Ishikawa (cell line): ENCODE measurements at regions not wholly inside any gene's neighbourhood (a gene's known extent, or its start where the extent isn't known, plus 50 kb on each side); places are given as distances from the start of the nearest gene placed in this dataset.

Experiments used
- CEBPB ChIP-seq: IDR thresholded peaks from 2 replicates; pipeline ENCODE4 v1.6.1; 2012
- CREB1 ChIP-seq: IDR thresholded peaks from 2 replicates; pipeline ENCODE4 v1.6.1; 2012; ENCODE audit warnings: low read depth
- EGR1 ChIP-seq: IDR thresholded peaks from 2 replicates; pipeline ENCODE4 v1.6.1; 2012
- EP300 ChIP-seq: IDR thresholded peaks from 2 replicates; pipeline ENCODE4 v1.6.1; 2012; ENCODE audit warnings: borderline replicate concordance
- FOXM1 ChIP-seq: IDR thresholded peaks from 2 replicates; pipeline ENCODE4 v1.6.1; 2012; ENCODE audit warnings: low read depth, borderline replicate concordance
- NFIC ChIP-seq: IDR thresholded peaks from 2 replicates; pipeline ENCODE4 v1.6.1; 2012
- RAD21 ChIP-seq: IDR thresholded peaks from 2 replicates; pipeline ENCODE4 v1.6.1; 2012; ENCODE audit warnings: low read depth
- TAF1 ChIP-seq: IDR thresholded peaks from 2 replicates; pipeline ENCODE4 v1.6.1; 2012; ENCODE audit warnings: low read depth, mild to moderate bottlenecking
- TCF12 ChIP-seq: IDR thresholded peaks from 2 replicates; pipeline ENCODE4 v1.6.1; 2012; ENCODE audit warnings: low read depth
- TEAD4 ChIP-seq: IDR thresholded peaks from 2 replicates; pipeline ENCODE4 v1.6.1; 2012
- YY1 ChIP-seq: IDR thresholded peaks from 2 replicates; pipeline ENCODE4 v1.6.1; 2012; ENCODE audit warnings: low read depth
- ZBTB7A ChIP-seq: IDR thresholded peaks from 2 replicates; pipeline ENCODE4 v1.6.1; 2012; ENCODE audit warnings: low read depth
- TF ChIP-seq, protein P1 (sequence below): IDR thresholded peaks from 2 replicates; pipeline ENCODE4 v1.6.1; 2012
- TF ChIP-seq, protein P2 (sequence below): IDR thresholded peaks from 2 replicates; pipeline ENCODE4 v1.6.1; 2012; ENCODE audit warnings: low read depth, mild to moderate bottlenecking
- TF ChIP-seq, protein P3 (sequence below): IDR thresholded peaks from 2 replicates; pipeline ENCODE4 v1.6.1; 2012

DNA sequence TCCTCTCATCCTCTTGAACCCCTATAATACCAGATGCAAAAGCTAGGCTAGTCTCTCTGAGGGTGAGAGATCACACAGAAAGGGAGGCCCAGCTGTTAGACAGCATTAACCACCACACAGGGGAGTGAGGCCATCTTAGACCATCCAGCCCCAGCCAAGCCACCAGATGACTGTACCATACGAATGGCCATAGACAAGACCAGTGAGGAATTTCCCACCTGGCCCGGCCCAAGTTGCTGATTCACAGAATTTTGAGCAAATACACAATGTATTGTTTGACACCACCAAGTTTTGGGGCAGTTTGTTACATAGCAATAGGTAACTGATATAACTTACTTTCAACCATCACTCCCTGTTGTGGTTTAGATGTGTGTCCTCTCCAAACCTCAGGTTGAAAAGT is 98.2 kb upstream of the CTNNA2 start:
- TF ChIP-seq FOXM1 (no peak), TCF12 (no peak), TAF1 (no peak), EP300 (no peak)
- TF ChIP-seq, protein P1, sequence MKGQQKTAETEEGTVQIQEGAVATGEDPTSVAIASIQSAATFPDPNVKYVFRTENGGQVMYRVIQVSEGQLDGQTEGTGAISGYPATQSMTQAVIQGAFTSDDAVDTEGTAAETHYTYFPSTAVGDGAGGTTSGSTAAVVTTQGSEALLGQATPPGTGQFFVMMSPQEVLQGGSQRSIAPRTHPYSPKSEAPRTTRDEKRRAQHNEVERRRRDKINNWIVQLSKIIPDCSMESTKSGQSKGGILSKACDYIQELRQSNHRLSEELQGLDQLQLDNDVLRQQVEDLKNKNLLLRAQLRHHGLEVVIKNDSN, result no peak

DNA sequence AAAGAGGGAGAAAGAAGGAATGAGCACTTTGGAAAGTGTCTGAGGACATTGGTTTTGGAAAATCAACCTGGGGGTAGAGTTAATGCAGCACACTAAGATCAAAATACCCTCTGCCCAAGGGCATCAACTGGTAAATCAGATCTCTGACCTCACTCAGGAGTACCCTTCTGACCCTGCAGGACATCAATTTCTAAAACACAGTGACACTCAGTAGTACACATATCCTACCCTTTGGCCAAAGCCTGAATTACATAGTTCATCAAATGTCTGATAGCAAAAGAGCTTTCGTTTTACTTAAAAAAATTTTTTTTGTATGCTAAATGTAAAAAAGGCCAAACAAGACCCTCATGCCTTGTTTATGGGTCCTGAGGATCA is 118.4 kb upstream of the CTNNA2 start:
- no peak for TF ChIP-seq EGR1
- no peak for TF ChIP-seq TAF1
- TF ChIP-seq, protein P2, sequence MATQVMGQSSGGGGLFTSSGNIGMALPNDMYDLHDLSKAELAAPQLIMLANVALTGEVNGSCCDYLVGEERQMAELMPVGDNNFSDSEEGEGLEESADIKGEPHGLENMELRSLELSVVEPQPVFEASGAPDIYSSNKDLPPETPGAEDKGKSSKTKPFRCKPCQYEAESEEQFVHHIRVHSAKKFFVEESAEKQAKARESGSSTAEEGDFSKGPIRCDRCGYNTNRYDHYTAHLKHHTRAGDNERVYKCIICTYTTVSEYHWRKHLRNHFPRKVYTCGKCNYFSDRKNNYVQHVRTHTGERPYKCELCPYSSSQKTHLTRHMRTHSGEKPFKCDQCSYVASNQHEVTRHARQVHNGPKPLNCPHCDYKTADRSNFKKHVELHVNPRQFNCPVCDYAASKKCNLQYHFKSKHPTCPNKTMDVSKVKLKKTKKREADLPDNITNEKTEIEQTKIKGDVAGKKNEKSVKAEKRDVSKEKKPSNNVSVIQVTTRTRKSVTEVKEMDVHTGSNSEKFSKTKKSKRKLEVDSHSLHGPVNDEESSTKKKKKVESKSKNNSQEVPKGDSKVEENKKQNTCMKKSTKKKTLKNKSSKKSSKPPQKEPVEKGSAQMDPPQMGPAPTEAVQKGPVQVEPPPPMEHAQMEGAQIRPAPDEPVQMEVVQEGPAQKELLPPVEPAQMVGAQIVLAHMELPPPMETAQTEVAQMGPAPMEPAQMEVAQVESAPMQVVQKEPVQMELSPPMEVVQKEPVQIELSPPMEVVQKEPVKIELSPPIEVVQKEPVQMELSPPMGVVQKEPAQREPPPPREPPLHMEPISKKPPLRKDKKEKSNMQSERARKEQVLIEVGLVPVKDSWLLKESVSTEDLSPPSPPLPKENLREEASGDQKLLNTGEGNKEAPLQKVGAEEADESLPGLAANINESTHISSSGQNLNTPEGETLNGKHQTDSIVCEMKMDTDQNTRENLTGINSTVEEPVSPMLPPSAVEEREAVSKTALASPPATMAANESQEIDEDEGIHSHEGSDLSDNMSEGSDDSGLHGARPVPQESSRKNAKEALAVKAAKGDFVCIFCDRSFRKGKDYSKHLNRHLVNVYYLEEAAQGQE, result no peak
- TF ChIP-seq TCF12, result no peak
- TF ChIP-seq TEAD4, result no peak
- no peak for TF ChIP-seq ZBTB7A
- TF ChIP-seq EP300, result no peak
- TF ChIP-seq RAD21, result no peak
- TF ChIP-seq NFIC, result no peak
- TF ChIP-seq, protein P3, sequence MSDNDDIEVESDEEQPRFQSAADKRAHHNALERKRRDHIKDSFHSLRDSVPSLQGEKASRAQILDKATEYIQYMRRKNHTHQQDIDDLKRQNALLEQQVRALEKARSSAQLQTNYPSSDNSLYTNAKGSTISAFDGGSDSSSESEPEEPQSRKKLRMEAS, result no peak
- TF ChIP-seq CREB1, result no peak
- TF ChIP-seq, protein P1, result no peak
- TF ChIP-seq YY1, result no peak
- no peak for TF ChIP-seq FOXM1
- no peak for TF ChIP-seq CEBPB

DNA sequence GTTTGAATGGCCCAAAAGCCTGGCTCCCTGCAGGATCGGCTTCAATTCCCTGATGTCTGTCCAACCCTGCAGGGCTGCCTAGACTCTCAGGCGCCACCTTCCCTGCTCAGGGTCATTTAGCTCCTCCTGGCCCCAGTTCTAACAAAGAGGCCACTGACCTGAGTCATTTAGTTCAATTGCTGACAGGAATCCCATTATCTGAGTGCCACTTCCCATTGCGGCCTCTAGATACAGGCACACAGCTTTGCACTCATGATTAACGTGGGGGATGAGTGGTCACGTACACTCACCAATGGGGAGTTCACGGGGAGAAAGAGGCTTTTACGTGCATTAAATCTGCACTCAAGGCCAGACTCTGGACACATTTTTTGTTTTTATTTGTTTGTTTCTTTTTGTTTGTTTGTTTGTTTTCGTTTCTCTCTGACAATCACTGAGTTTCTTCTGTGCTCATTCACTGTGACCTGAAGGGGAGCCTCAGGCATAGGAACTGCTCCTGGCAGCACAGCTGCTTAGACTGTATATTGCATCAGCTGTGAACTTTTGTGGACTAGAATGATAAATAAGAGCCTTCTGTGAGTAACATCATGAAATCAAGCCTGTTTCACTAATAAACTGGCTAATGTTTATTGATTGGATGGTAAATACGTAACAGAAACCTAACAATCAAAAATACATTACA is 118.9 kb upstream of the CTNNA2 start:
- TF ChIP-seq YY1 (no peak), FOXM1 (no peak), TAF1 (no peak), CEBPB (no peak), TCF12 (no peak), EP300 (no peak), RAD21 (no peak), TEAD4 (no peak), CREB1 (no peak), NFIC (no peak), ZBTB7A (no peak), EGR1 (no peak)
- TF ChIP-seq, protein P2, result no peak
- TF ChIP-seq, protein P3, result no peak
- TF ChIP-seq, protein P1, result no peak

DNA sequence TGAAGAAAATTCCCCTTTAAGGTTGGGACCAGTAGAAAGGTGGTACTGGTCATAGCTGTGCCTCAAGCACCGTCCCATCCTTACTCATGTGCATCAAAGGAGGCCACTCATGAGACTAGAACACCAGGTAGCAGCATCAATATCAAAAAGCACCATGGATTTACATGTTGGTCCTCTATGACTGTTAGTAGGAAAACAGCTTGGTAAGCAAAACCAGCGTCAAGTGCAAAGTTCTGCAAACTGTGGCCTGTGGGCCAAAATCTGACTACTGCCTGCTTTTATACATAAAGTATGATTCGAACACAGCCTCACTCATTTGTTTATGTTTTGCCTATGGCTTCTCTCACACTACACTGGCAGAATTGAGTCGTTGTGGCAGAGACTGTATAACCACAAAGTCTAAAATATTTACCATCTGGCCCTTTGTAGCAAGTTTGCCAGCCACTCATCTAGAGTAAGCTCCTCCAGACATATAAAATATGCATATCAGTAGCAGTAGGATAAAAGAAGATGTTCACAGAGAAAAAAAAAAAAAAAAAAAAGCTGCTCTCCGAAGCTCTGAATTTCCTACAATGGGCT is 119.7 kb upstream of the CTNNA2 start:
- TF ChIP-seq, protein P3, result no peak
- TF ChIP-seq FOXM1, result no peak

DNA sequence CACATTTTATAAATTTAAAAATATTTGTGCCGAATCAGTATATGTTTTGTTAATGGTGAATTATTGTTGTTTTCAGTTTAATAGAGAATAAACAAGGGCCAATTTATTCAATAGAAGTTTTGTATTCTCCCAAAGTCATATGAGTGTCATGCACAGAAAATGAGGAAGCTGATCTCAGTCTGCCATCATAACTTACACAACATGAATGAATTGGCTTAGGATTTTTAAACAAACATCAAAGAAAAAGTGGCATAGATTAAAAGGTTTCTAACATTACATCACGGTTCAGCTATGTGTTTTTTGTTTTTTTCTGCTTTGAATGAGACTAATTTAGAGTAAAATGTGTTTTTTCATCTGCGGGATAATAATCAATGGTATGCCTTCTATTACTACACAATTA is 123.4 kb upstream of the CTNNA2 start:
- TF ChIP-seq EP300 (no peak), NFIC (no peak), ZBTB7A (no peak), RAD21 (no peak), FOXM1 (no peak), TAF1 (no peak), CREB1 (no peak), EGR1 (no peak), TEAD4 (no peak), YY1 (no peak), CEBPB (no peak), TCF12 (no peak)
- TF ChIP-seq, protein P1, result no peak
- TF ChIP-seq, protein P2, result no peak
- TF ChIP-seq, protein P3, result no peak
